Adrenal gland (tissue), 5 donors: ENCODE measurements at regions not wholly inside any gene's neighbourhood (a gene's known extent, or its start where the extent isn't known, plus 50 kb on each side); places are given as distances from the start of the nearest gene placed in this dataset.
"Not testable (repeated sequence)": the region's sequence is repeated elsewhere in the genome, so short reads cannot be mapped to it uniquely, and the experiment has no call there.

ENCODE experiments used
- POLR2A ChIP-seq, 2 donors: fragments of 450-650 bp; IDR thresholded peaks; one replicate each; pipeline ENCODE4 v1.6.1; 2017; ENCODE audit warnings: antibody characterized with exemption in 2 of 2, mild to moderate bottlenecking in 2 of 2, moderate library complexity in 1 of 2
- TF ChIP-seq, protein P1 (sequence below), 6 experiments: fragments of 450-650 bp in 4 of 6; fragments of 200-600 bp in 2 of 6; sonication (generic) in 1 of 6; IDR thresholded peaks; 1 replicate in 5 of 6; 2 replicates in 1 of 6; pipeline versions ENCODE4 v1.5.1 to v1.8.0; 2016 to 2021; ENCODE audit warnings: antibody characterized with exemption in 6 of 6, mild to moderate bottlenecking in 2 of 6, moderate library complexity in 1 of 6
- donor health status: DM: no; HTN: no; CAD: no.

DNA sequence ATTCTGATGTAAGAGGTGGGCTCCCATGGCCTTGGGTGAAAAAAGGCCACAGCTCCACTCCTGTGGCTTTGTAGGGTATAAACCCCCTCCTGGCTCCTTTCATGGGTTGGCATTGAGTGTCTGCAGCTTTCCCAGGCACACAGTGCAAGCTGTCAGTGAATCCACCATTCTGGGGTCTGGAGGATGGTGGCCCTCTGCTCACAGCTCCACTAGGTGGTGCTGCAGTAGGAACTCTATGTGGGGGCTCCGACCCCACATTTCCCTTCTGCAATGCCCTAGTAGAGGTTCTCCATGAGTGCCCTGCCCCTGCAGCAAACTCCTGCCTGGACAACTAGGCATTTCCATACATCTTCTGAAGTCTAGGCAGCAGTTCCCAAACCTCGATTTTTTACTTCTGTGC, 92.7 kb downstream of the UNC93B1 start:
- TF ChIP-seq, protein P1, sequence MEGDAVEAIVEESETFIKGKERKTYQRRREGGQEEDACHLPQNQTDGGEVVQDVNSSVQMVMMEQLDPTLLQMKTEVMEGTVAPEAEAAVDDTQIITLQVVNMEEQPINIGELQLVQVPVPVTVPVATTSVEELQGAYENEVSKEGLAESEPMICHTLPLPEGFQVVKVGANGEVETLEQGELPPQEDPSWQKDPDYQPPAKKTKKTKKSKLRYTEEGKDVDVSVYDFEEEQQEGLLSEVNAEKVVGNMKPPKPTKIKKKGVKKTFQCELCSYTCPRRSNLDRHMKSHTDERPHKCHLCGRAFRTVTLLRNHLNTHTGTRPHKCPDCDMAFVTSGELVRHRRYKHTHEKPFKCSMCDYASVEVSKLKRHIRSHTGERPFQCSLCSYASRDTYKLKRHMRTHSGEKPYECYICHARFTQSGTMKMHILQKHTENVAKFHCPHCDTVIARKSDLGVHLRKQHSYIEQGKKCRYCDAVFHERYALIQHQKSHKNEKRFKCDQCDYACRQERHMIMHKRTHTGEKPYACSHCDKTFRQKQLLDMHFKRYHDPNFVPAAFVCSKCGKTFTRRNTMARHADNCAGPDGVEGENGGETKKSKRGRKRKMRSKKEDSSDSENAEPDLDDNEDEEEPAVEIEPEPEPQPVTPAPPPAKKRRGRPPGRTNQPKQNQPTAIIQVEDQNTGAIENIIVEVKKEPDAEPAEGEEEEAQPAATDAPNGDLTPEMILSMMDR (IDR thresholded peaks at IDR 0.05): not testable (repeated sequence)
- not testable (repeated sequence) for TF ChIP-seq POLR2A (IDR thresholded peaks at IDR 0.05)
